HCT116 (cell line): ENCODE measurements at regions not wholly inside any gene's neighbourhood (a gene's known extent, or its start where the extent isn't known, plus 50 kb on each side); places are given as distances from the start of the nearest gene placed in this dataset.

Experiments used
- ATAC-seq: fragments of 200-7000 bp; cut with Tn5 transposase; 2 replicates; pipeline ENCODE4 v1.9.1; 2020; ENCODE audit warnings: mild to moderate bottlenecking, moderate library complexity
- BruUV-seq: library from RNA; stranded (reverse); fragments of 400-500 nt; replicated peaks from 2 replicates; lab custom pipeline; 2021; lab: Mats Ljungman, UMichigan
- CTCF ChIA-PET: fragments of 300-600 bp; sonication (Branson Sonifier 250); formaldehyde crosslinking; loops from one replicate; lab custom pipeline; 2021; ENCODE audit warnings: antibody characterized with exemption; lab: Charles Lee
- POLR2A ChIA-PET: fragments of 300-600, 350-600 bp; sonication (Branson Sonifier 250); formaldehyde crosslinking; loops from one replicate; lab custom pipeline; 2021; ENCODE audit warnings: antibody characterized with exemption; lab: Charles Lee
- RAD21 ChIA-PET, 2 experiments: fragments of 300-600 bp; sonication (Branson Sonifier 250); formaldehyde crosslinking; loops; one replicate each; lab custom pipeline; 2023; ENCODE audit warnings: low total read pairs in 2 of 2; ENCODE audit not compliant: uncharacterized antibody in 2 of 2, unreplicated experiment in 2 of 2, low non-redundant PET in 1 of 2; lab: Charles Lee
- DNase-seq: peaks from one replicate; pipeline ENCODE4 v3.0.0-alpha.2; 2010; ENCODE audit warnings: low read depth, low spot score
- H2AFZ ChIP-seq: fragments of 200-600 bp; shearing (Covaris generic), sonication (generic); 2 replicates; pipeline ENCODE4 v1.6.1; 2017; ENCODE audit warnings: low read depth, mixed run types, mixed read lengths, antibody characterized with exemption, low read length; ENCODE audit not compliant: poor library complexity, severe bottlenecking
- H3K27ac ChIP-seq: 2 replicates; pipeline ENCODE4 v1.5.1; 2012; ENCODE audit warnings: low read depth, low read length
- H3K27me3 ChIP-seq: fragments of 200-600 bp; sonication (generic); 2 replicates; pipeline ENCODE4 v1.6.1; 2016; ENCODE audit warnings: mixed run types, low read length, mixed read lengths; ENCODE audit not compliant: insufficient read depth
- H3K36me3 ChIP-seq, 2 experiments: fragments of 200-500 bp in 1 of 2; fragments of 200-600 bp in 1 of 2; sonication (Bioruptor generic) in 1 of 2; sonication (generic) in 1 of 2; 2 replicates each; pipeline versions ENCODE4 v1.5.1 to v1.6.1; 2014 to 2016; ENCODE audit warnings: low read length in 2 of 2, inconsistent platforms in 1 of 2, mixed read lengths in 1 of 2, mixed run types in 1 of 2; ENCODE audit not compliant: insufficient read depth in 2 of 2, control insufficient read depth in 1 of 2
- H3K4me1 ChIP-seq, 2 experiments: fragments of 200-600 bp in 1 of 2; sonication (generic) in 1 of 2; 2 replicates each; pipeline versions ENCODE4 v1.5.1 to v1.6.1; 2012 to 2017; ENCODE audit warnings: low read length in 2 of 2, inconsistent platforms in 1 of 2, mild to moderate bottlenecking in 1 of 2, mixed read lengths in 1 of 2, mixed run types in 1 of 2, moderate library complexity in 1 of 2; ENCODE audit not compliant: insufficient read depth in 2 of 2, control insufficient read depth in 1 of 2
- H3K4me2 ChIP-seq: fragments of 200-600 bp; sonication (generic); 2 replicates; pipeline ENCODE4 v1.6.1; 2017; ENCODE audit warnings: mixed run types, low read length, mixed read lengths
- H3K4me3 ChIP-seq, 2 experiments: fragments of 200-600 bp in 1 of 2; sonication (generic) in 1 of 2; replicated peaks in 1 of 2; 2 replicates each; pipeline ENCODE4 v1.5.1; 2011 to 2016; ENCODE audit warnings: low read length in 2 of 2, control low read depth in 1 of 2, low read depth in 1 of 2, mild to moderate bottlenecking in 1 of 2, mixed read lengths in 1 of 2, mixed run types in 1 of 2
- H3K79me2 ChIP-seq: fragments of 200-600 bp; sonication (generic); 2 replicates; pipeline ENCODE4 v1.6.1; 2017; ENCODE audit warnings: mild to moderate bottlenecking, mixed run types, low read length, moderate library complexity, mixed read lengths; ENCODE audit not compliant: insufficient read depth
- H3K9ac ChIP-seq: fragments of 200-600 bp; sonication (generic); 2 replicates; pipeline ENCODE4 v1.6.1; 2016; ENCODE audit warnings: low read length, mixed read lengths
- H3K9me2 ChIP-seq: fragments of 200-600 bp; sonication (generic), shearing (Covaris generic); 2 replicates; pipeline ENCODE4 v1.6.1; 2017; ENCODE audit warnings: mixed run types, mild to moderate bottlenecking, moderate library complexity; ENCODE audit not compliant: insufficient read depth
- H3K9me3 ChIP-seq, 2 experiments: fragments of 200-500 bp in 1 of 2; fragments of 200-600 bp in 1 of 2; sonication (Bioruptor generic) in 1 of 2; sonication (generic) in 1 of 2; 2 replicates each; pipeline ENCODE4 v1.6.1; 2014 to 2017; ENCODE audit warnings: low read length in 2 of 2, mixed read lengths in 2 of 2, inconsistent platforms in 1 of 2, low read depth in 1 of 2, mild to moderate bottlenecking in 1 of 2, mixed run types in 1 of 2, moderate library complexity in 1 of 2; ENCODE audit not compliant: control insufficient read depth in 1 of 2, insufficient read depth in 1 of 2
- H4K20me1 ChIP-seq: fragments of 200-600 bp; sonication (generic), shearing (Covaris generic); 2 replicates; pipeline ENCODE4 v1.6.1; 2017; ENCODE audit warnings: mixed run types, mild to moderate bottlenecking, moderate library complexity; ENCODE audit not compliant: insufficient read depth
- ATF3 ChIP-seq: IDR thresholded peaks from 2 replicates; pipeline ENCODE4 v1.6.1; 2012
- EZH2phosphoT487 ChIP-seq: fragments of 200-600 bp; IDR thresholded peaks from 2 replicates; pipeline ENCODE4 v1.6.1; 2018; ENCODE audit warnings: antibody characterized with exemption, borderline replicate concordance
- FOSL1 ChIP-seq: IDR thresholded peaks from 2 replicates; pipeline ENCODE4 v1.6.1; 2012; ENCODE audit warnings: low read depth
- JUND ChIP-seq: IDR thresholded peaks from 2 replicates; pipeline ENCODE4 v1.6.1; 2012
- RAD21 ChIP-seq: IDR thresholded peaks from 2 replicates; pipeline ENCODE4 v1.6.1; 2012; ENCODE audit warnings: low read depth, mild to moderate bottlenecking
- REST ChIP-seq: IDR thresholded peaks from 2 replicates; pipeline ENCODE4 v1.6.1; 2012; ENCODE audit warnings: low read depth
- SIN3A ChIP-seq: IDR thresholded peaks from 2 replicates; pipeline ENCODE4 v1.6.1; 2012; ENCODE audit warnings: low read depth
- SP1 ChIP-seq: IDR thresholded peaks from 2 replicates; pipeline ENCODE4 v1.6.1; 2012; ENCODE audit warnings: low read depth
- TCF7L2 ChIP-seq: IDR thresholded peaks from 2 replicates; pipeline ENCODE4 v1.7.0; 2011; ENCODE audit warnings: borderline replicate concordance, inconsistent platforms; ENCODE audit not compliant: insufficient read depth, insufficient read length; ENCODE audit errors: extremely low read depth
- ZBTB33 ChIP-seq: IDR thresholded peaks from 2 replicates; pipeline ENCODE4 v1.6.1; 2011; ENCODE audit warnings: mild to moderate bottlenecking, low read length, moderate library complexity; ENCODE audit not compliant: insufficient replicate concordance; ENCODE audit errors: extremely low read depth
- ZNF274 ChIP-seq: fragments of 200-500 bp; sonication (Bioruptor generic); IDR thresholded peaks from 2 replicates; pipeline ENCODE4 v1.6.1; 2014; ENCODE audit warnings: mild to moderate bottlenecking, low read depth, low read length, inconsistent platforms
- intact Hi-C: fragments of 100-400 bp; cut with micrococcal nuclease; formaldehyde crosslinking; loops from 2 replicates; pipeline ENCODE4 v1.10.0; 2022
- TF ChIP-seq, protein P1 (sequence below): IDR thresholded peaks from 2 replicates; pipeline ENCODE4 v1.6.1; 2012

GRCh38 chr12:15037091-15037687 is 64.3 kb downstream of the PDE6H start:
- POLR2A ChIA-PET = no interaction called here
- TF ChIP-seq EZH2phosphoT487 = no peak
- TF ChIP-seq ATF3 = no peak
- no peak for TF ChIP-seq RAD21
- TF ChIP-seq ZNF274 = no peak
- TF ChIP-seq SIN3A = no peak
- TF ChIP-seq, protein P1, sequence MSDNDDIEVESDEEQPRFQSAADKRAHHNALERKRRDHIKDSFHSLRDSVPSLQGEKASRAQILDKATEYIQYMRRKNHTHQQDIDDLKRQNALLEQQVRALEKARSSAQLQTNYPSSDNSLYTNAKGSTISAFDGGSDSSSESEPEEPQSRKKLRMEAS = no peak
- TF ChIP-seq REST = no peak
- no peak for TF ChIP-seq JUND
- no peak for TF ChIP-seq TCF7L2
- no peak for TF ChIP-seq FOSL1
- TF ChIP-seq ZBTB33 = no peak
- TF ChIP-seq SP1 = no peak
- TF ChIP-seq, all 23 proteins: peak for 0
- DNase-seq = no peak

More at GRCh38 chr12:15037091-15037687, 64.3 kb downstream of the PDE6H start:
- H3K9ac ChIP-seq = no peak overlapping the region
- no peaks in the 10 kb centered on the region for H3K9me3 ChIP-seq
- H3K36me3 ChIP-seq = no peaks in the 10 kb centered on the region
- intact Hi-C loops = no loop called here
- H3K4me3 ChIP-seq = no peak overlapping the region
- BruUV-seq = no TSS peak
- ATAC-seq = no peak
- H2AFZ ChIP-seq = no peak overlapping the region
- RAD21 ChIA-PET = no interaction called here
- H3K27me3 ChIP-seq = peaks cover 60% of the 10 kb centered on the region
- H4K20me1 ChIP-seq = no peaks in the 10 kb centered on the region; the same call in 1 of the 2 replicates
- H3K4me1 ChIP-seq = no peaks in the 10 kb centered on the region
- H3K9me2 ChIP-seq = no peaks in the 10 kb centered on the region
- H3K27ac ChIP-seq = no peak overlapping the region
- H3K79me2 ChIP-seq = no peaks in the 10 kb centered on the region
- H3K4me2 ChIP-seq = no peak overlapping the region
- CTCF ChIA-PET = no interaction called here
